H9 (cell line): ENCODE measurements at regions not wholly inside any gene's neighbourhood (a gene's known extent, or its start where the extent isn't known, plus 50 kb on each side); places are given as distances from the start of the nearest gene placed in this dataset.

Experiments used
- DNase-seq: peaks from one replicate; pipeline ENCODE4 v3.0.0-alpha.2; 2017
- H2AFZ ChIP-seq: one replicate; pipeline ENCODE4 v1.6.1; 2013; ENCODE audit warnings: mild to moderate bottlenecking, low read length, control low read depth, moderate library complexity
- H2AK5ac ChIP-seq: 2 replicates; pipeline ENCODE4 v1.6.1; 2013; ENCODE audit warnings: low read length, control low read depth, mixed read lengths; ENCODE audit not compliant: insufficient read length
- H2BK120ac ChIP-seq: one replicate; pipeline ENCODE4 v1.6.1; 2013; ENCODE audit warnings: low read depth, mild to moderate bottlenecking, low read length, control low read depth, inconsistent platforms; ENCODE audit not compliant: poor library complexity, severe bottlenecking
- H2BK12ac ChIP-seq: 2 replicates; pipeline ENCODE4 v1.6.1; 2013; ENCODE audit warnings: low read length, control low read depth, mixed read lengths, low read depth; ENCODE audit not compliant: insufficient read length
- H2BK15ac ChIP-seq: 2 replicates; pipeline ENCODE4 v1.6.1; 2013; ENCODE audit warnings: low read depth, low read length, control low read depth
- H2BK20ac ChIP-seq: one replicate; pipeline ENCODE4 v1.6.1; 2013; ENCODE audit warnings: low read depth, mild to moderate bottlenecking, low read length, control low read depth, inconsistent platforms; ENCODE audit not compliant: poor library complexity, severe bottlenecking
- H2BK5ac ChIP-seq: 2 replicates; pipeline ENCODE4 v1.6.1; 2013; ENCODE audit warnings: low read length, control low read depth, mixed read lengths; ENCODE audit not compliant: insufficient read length
- H3K14ac ChIP-seq: 2 replicates; pipeline ENCODE4 v1.6.1; 2013; ENCODE audit warnings: low read length, control low read depth; ENCODE audit not compliant: insufficient read depth
- H3K18ac ChIP-seq: 2 replicates; pipeline ENCODE4 v1.6.1; 2013; ENCODE audit warnings: low read depth, mild to moderate bottlenecking, mixed read lengths, low read length, control low read depth; ENCODE audit not compliant: insufficient read length
- H3K23ac ChIP-seq: 2 replicates; pipeline ENCODE4 v1.6.1; 2013; ENCODE audit warnings: low read length, control low read depth, mixed read lengths, low read depth; ENCODE audit not compliant: insufficient read length
- H3K23me2 ChIP-seq: 2 replicates; pipeline ENCODE4 v1.6.1; 2013; ENCODE audit warnings: low read depth, mild to moderate bottlenecking, mixed read lengths, low read length, control low read depth; ENCODE audit not compliant: insufficient read length, poor library complexity, severe bottlenecking
- H3K27ac ChIP-seq: 2 replicates; pipeline ENCODE4 v1.5.1; 2013; ENCODE audit warnings: low read length, control low read depth, mixed read lengths, low read depth; ENCODE audit not compliant: insufficient read length
- H3K27me3 ChIP-seq: 2 replicates; pipeline ENCODE4 v1.6.1; 2013; ENCODE audit warnings: low read length, control low read depth, inconsistent platforms; ENCODE audit not compliant: insufficient read depth
- H3K4ac ChIP-seq: 2 replicates; pipeline ENCODE4 v1.6.1; 2013; ENCODE audit warnings: low read depth, mild to moderate bottlenecking, control low read depth, inconsistent platforms, low read length, moderate library complexity
- H3K4me1 ChIP-seq: 2 replicates; pipeline ENCODE4 v1.6.1; 2013; ENCODE audit warnings: low read length, control low read depth, inconsistent platforms; ENCODE audit not compliant: insufficient read depth
- H3K4me2 ChIP-seq: 2 replicates; pipeline ENCODE4 v1.6.1; 2013; ENCODE audit warnings: low read length, control low read depth, mixed read lengths; ENCODE audit not compliant: insufficient read length, insufficient read depth
- H3K56ac ChIP-seq: 2 replicates; pipeline ENCODE4 v1.6.1; 2013; ENCODE audit warnings: low read depth, mild to moderate bottlenecking, mixed read lengths, low read length, control low read depth; ENCODE audit not compliant: insufficient read length
- H3K79me1 ChIP-seq: 2 replicates; pipeline ENCODE4 v1.6.1; 2013; ENCODE audit warnings: low read depth, mild to moderate bottlenecking, moderate library complexity, low read length, control low read depth, inconsistent platforms; ENCODE audit not compliant: insufficient read depth, poor library complexity, severe bottlenecking
- H3K79me2 ChIP-seq: 2 replicates; pipeline ENCODE4 v1.6.1; 2013; ENCODE audit warnings: low read length, control low read depth, inconsistent platforms; ENCODE audit not compliant: insufficient read depth
- H3K9ac ChIP-seq: 2 replicates; pipeline ENCODE4 v1.6.1; 2013; ENCODE audit warnings: low read length, control low read depth, mixed read lengths; ENCODE audit not compliant: insufficient read length; ENCODE audit errors: extremely low read depth
- H3K9me3 ChIP-seq: one replicate; pipeline ENCODE4 v1.6.1; 2013; ENCODE audit warnings: low read depth, low read length, inconsistent platforms; ENCODE audit not compliant: control insufficient read depth
- H3T11ph ChIP-seq: one replicate; pipeline ENCODE4 v1.6.1; 2013; ENCODE audit warnings: mild to moderate bottlenecking, low read length, control low read depth, inconsistent platforms
- H4K20me1 ChIP-seq: one replicate; pipeline ENCODE4 v1.6.1; 2013; ENCODE audit not compliant: control insufficient read depth, insufficient read length, insufficient read depth
- H4K5ac ChIP-seq: 2 replicates; pipeline ENCODE4 v1.6.1; 2013; ENCODE audit warnings: low read depth, mild to moderate bottlenecking, mixed read lengths, low read length, control low read depth; ENCODE audit not compliant: insufficient read length
- H4K8ac ChIP-seq: replicated peaks from 2 replicates; pipeline ENCODE4 v1.6.1; 2013; ENCODE audit warnings: low read length, control low read depth, mixed read lengths, low read depth; ENCODE audit not compliant: insufficient read length
- H4K91ac ChIP-seq: 2 replicates; pipeline ENCODE4 v1.6.1; 2013; ENCODE audit warnings: low read depth, mild to moderate bottlenecking, moderate library complexity, mixed read lengths, low read length, control low read depth; ENCODE audit not compliant: insufficient read length
- H3K27ac Mint-ChIP-seq, 3 experiments: 2 replicates in 2 of 3; 3 replicates in 1 of 3; pipeline ENCODE4 v1.8.0; 2020 to 2021; ENCODE audit warnings: mixed read lengths in 3 of 3, mild to moderate bottlenecking in 1 of 3, moderate library complexity in 1 of 3
- H3K27me3 Mint-ChIP-seq: 2 replicates; pipeline ENCODE4 v1.8.0; 2021; ENCODE audit warnings: low read depth, mild to moderate bottlenecking, moderate library complexity, mixed read lengths
- H3K36me3 Mint-ChIP-seq, 3 experiments: 2 replicates in 2 of 3; 3 replicates in 1 of 3; pipeline ENCODE4 v1.8.0; 2020 to 2021; ENCODE audit warnings: low read depth in 3 of 3, mixed read lengths in 3 of 3; ENCODE audit not compliant: insufficient read depth in 1 of 3
- H3K4me1 Mint-ChIP-seq, 2 experiments: 2 replicates each; pipeline ENCODE4 v1.8.0; 2020; ENCODE audit warnings: mixed read lengths in 2 of 2
- H3K4me3 Mint-ChIP-seq, 2 experiments: 2 replicates in 1 of 2; 3 replicates in 1 of 2; pipeline ENCODE4 v1.8.0; 2020 to 2021; ENCODE audit warnings: mild to moderate bottlenecking in 2 of 2, mixed read lengths in 2 of 2, moderate library complexity in 1 of 2
- H3K9me3 Mint-ChIP-seq, 2 experiments: 2 replicates in 1 of 2; 3 replicates in 1 of 2; pipeline ENCODE4 v1.8.0; 2020; ENCODE audit warnings: mild to moderate bottlenecking in 2 of 2, mixed read lengths in 2 of 2, moderate library complexity in 1 of 2
- WGBS: extraction: QIAGEN DNeasy Blood & Tissue Kit; methylation state at CpG from one replicate; pipeline ENCODE4 v1.1.7; 2013; ENCODE audit warnings: missing lambda C conversion rate, low lambda C conversion rate, mixed read lengths; ENCODE audit not compliant: insufficient read length; ENCODE audit errors: extremely low coverage; 5-methylcytosine and 5-hydroxymethylcytosine counted together
- TF ChIP-seq, protein P1 (sequence below): fragments of 200-600 bp; sonication (generic); conservative IDR thresholded peaks from 3 replicates; pipeline ENCODE4 v1.8.0; 2021; ENCODE audit warnings: antibody characterized with exemption, mild to moderate bottlenecking

DNA sequence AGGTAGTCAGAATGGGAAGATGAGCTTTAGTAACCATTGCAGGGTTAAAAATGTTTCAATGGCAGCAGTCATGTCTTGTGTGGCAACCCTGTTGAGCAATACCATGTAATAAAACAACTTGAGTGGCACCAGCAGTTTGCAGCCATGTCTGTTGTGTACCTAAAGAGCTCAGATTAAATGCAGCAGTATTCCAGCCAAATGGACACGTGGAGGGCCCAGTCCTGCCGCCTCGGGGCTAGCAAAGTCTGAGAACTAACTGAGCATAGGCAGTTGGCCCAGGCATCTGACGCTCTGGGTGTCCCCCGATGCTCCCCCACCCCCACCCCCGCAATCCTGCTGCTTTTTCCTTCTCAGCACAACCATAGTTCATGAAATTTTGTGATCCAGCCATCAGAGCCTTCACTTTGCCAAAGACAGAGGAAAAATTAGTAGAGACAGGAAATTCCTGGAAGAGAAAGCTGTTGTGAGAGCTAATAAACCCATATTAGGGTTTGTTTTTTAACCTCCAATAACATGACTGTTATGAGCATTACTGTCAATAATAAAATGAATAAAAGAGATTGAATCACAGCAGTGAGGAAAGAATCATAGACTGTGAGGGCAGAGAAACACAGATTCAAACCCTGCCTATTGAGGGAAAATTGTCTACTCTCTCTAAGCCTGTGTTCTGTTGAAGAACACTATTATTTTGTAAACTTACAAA, 220.6 kb upstream of the RHOBTB1 start:
- Histone ChIP-seq H3K4ac (no peak overlapping the region), H4K20me1 (no peaks in the 10 kb centered on the region), H3K18ac (no peak overlapping the region), H3K23ac (no peak overlapping the region), H3K9me3 (no peaks in the 10 kb centered on the region), H2BK120ac (no peak overlapping the region), H2BK20ac (no peak overlapping the region), H2AK5ac (no peak overlapping the region), H3K56ac (no peak overlapping the region), H2BK5ac (no peak overlapping the region), H2BK12ac (no peak overlapping the region), H3K4me1 (no peaks in the 10 kb centered on the region), H3K14ac (no peak overlapping the region), H4K91ac (no peak overlapping the region), H3K27ac (no peak overlapping the region), H3K9ac (no peak overlapping the region), H4K5ac (no peak overlapping the region), H3K27me3 (no peaks in the 10 kb centered on the region), H4K8ac (no peak overlapping the region), H3T11ph (no peak overlapping the region), H2BK15ac (no peak overlapping the region), H2AFZ (no peak overlapping the region), H3K79me1 (no peaks in the 10 kb centered on the region), H3K4me2 (no peak overlapping the region), H3K79me2 (no peaks in the 10 kb centered on the region), H3K23me2 (no peaks in the 10 kb centered on the region)
- H3K36me3 Mint-ChIP-seq: peaks cover 0 to 9% (median 4%) of the 10 kb centered on the region in 3 experiments; a peak in 5 of 7 replicates
- H3K4me3 Mint-ChIP-seq: no peak overlapping the region
- H3K4me1 Mint-ChIP-seq: no peaks in the 10 kb centered on the region
- H3K27me3 Mint-ChIP-seq: no peaks in the 10 kb centered on the region
- no peak for DNase-seq
- WGBS: no CpG with 5 or more reads among the region's 6 CpGs
- H3K27ac Mint-ChIP-seq: no peak overlapping the region; a peak in 1 of 7 replicates
- H3K9me3 Mint-ChIP-seq: peaks cover 10 to 12% of the 10 kb centered on the region in 2 experiments
- TF ChIP-seq, protein P1, sequence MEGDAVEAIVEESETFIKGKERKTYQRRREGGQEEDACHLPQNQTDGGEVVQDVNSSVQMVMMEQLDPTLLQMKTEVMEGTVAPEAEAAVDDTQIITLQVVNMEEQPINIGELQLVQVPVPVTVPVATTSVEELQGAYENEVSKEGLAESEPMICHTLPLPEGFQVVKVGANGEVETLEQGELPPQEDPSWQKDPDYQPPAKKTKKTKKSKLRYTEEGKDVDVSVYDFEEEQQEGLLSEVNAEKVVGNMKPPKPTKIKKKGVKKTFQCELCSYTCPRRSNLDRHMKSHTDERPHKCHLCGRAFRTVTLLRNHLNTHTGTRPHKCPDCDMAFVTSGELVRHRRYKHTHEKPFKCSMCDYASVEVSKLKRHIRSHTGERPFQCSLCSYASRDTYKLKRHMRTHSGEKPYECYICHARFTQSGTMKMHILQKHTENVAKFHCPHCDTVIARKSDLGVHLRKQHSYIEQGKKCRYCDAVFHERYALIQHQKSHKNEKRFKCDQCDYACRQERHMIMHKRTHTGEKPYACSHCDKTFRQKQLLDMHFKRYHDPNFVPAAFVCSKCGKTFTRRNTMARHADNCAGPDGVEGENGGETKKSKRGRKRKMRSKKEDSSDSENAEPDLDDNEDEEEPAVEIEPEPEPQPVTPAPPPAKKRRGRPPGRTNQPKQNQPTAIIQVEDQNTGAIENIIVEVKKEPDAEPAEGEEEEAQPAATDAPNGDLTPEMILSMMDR: no peak
